ENCODE measurements at regions not wholly inside any gene's neighbourhood (a gene's known extent, or its start where the extent isn't known, plus 50 kb on each side); places are given as distances from the start of the nearest gene placed in this dataset.
"Not testable (repeated sequence)": the region's sequence is repeated elsewhere in the genome, so short reads cannot be mapped to it uniquely, and the experiment has no call there.

DNA sequence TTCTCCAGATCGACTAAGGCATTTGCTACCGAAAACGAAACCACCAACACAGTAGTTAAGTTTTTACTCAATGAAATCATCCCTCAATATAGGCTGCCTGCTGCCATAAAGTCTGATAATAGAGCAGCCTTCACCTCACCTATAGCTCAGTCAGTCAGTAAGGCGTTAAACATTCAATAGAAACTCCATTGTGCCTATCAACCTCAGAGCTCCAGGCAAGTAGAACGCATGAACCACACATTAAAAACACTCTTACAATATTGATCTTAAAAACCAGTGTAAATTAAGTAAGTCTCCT lies 160.6 kb downstream of the DEFB131A start:
- peak in 1 of 2 donors; percentile 2 for DNase-seq

DNA sequence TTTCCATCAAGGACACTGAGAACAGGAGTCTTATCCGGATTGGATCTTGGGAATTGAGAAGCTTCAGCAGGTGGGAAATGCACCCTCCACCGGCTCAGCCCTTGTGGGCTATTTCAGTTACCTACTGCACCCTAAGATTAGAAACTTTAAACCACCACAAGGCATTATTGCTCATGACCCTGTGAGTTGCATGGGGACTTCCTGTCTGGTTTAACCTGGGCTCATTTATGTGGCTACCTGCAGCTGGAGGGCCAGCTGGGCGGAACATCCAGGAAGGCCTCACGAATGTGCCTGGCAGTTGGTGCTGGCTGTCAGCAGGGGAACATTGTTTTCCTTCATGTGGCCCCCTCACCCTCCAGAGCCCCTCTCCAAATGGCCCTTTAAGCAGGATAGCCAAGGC lies 164.1 kb downstream of the DEFB131A start:
- DNase-seq, result no peak

DNA sequence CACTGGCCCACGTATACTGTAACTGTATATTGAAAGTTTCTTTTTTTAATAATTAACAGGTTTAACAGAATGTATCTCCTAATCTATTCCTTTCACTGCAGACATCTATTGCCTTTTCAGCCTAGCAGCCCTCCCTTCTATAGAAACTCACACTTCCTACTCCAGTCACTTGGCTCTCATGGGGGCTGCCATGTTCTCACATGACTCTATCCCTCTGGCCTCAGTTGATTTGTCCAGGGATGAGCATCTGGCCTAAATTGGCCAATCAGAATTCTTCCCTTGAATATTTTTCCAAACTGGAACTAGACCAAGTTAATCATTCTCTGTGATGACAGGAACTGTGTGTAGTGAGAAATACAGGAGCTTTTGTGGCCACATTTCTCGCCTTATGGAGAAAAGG lies 166.1 kb downstream of the DEFB131A start:
- not testable (repeated sequence) for DNase-seq

DNA sequence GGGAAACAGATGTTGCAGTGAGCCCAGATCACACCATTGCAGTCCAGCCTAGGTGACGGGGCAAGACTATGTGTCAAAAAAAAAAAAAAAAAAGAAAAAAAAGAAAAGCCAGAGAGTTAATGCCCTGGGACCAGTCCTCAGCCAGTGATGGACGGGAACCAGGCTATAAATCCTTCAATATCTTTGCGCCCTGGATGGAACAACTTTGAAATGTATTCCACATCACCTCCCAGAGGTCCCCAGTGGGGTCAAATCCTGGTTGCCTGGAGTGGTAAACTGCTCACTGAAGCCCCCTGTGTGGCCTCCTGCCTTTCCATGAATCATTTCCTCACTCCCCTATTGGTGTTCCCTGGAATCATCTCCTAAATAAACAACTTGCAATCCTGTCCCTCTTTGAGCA lies 166.9 kb downstream of the DEFB131A start:
- no peak for DNase-seq

DNA sequence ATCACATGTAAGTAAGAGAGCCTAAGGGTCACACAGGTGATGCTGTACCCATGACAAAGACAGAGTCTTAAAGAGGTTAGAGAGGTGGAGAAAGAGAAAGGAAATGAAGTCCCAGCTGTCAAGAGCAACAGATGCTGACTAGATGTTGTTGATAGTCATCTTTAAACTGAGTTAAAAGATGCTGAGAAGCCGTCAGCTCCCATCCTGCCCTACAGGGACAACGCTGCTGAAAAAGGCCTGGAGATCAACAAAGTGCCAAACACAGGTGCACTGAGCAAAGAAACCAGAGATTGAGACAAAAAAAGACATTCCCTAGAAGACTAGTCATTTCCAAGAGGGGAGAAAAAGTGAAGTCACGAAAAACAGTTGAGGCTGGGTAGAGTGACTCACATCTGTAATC lies 145.0 kb upstream of the DRD5 start:
- DNase-seq, result not testable (repeated sequence)

DNA sequence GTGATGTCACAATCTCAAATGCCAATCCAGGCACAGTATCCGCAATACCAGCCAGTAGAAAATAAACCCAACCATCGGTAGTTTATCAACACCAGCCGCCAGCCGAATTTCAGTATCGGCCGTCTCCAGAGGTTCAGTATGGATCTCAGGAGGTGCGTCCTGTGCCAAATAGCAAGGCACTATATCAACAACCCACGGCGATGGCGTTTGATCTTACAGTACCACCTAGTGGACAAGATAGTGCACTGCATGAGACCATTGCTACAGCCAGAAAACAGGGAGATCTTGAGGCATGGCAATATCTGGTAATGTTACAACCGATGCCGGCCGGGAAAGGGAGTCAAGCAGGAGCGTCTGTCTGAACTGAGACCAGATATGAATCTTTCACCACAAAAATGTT lies 121.8 kb upstream of the DRD5 start:
- DNase-seq, result peak in 1 of 2 donors; percentile 14

DNA sequence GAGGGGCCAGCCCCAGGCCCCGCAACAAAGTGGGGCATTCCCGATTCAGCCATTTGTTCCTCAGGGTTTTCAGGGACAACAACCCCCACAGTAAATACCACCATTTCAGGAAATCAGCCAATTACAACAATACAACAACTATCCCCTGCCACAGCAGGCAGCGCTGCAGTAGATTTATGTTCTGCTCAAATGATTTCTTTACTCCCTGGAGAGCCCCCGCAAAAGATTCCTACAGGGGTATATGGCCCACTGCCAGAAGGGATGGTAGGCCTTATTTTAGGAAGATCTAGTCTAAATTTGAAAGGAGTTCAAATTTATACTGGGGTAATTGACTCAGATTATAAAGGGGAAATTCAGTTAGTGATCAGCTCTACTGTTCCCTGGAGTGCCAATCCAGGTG lies 120.5 kb upstream of the DRD5 start:
- DNase-seq, result not testable (repeated sequence)

DNA sequence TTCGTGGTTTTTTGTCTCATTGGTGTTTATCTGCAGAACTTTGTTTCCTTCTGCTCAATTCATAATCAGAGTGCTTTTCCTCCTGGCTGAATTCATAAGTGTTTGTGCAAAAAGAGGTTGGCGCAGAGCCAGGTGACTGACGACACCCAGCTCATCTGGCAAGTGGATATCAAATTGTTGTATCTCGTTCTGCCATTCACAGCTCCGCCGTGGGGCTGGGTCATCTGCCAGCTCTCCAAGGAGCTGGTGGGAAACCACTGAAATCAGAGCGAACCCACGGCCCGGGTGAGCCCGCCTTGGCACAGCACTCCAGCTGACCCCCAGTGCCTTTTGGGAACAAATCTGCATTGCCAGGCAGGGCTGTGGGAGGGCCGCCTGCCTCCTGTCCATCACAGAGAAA lies 110.7 kb upstream of the DRD5 start:
- not testable (repeated sequence) for DNase-seq

DNA sequence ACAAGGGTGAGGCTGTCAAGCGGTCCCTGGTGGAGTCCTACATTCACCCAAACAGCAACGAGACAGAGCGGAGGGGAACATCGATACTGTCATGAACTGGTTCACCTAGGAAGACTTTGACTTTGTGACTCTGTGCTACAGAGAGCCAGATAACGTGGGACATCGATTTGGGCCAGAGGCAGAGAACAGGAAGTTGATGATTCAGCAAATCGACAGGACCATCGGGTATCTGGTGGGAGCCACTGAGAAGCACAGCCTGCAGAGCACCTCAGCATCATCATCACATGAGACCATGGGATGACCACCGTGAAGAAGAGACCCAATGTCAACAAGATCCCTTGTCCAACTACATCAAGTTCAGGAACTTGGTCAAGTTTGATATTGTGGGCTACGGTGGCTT lies 104.1 kb upstream of the DRD5 start:
- DNase-seq, result not testable (repeated sequence)

DNA sequence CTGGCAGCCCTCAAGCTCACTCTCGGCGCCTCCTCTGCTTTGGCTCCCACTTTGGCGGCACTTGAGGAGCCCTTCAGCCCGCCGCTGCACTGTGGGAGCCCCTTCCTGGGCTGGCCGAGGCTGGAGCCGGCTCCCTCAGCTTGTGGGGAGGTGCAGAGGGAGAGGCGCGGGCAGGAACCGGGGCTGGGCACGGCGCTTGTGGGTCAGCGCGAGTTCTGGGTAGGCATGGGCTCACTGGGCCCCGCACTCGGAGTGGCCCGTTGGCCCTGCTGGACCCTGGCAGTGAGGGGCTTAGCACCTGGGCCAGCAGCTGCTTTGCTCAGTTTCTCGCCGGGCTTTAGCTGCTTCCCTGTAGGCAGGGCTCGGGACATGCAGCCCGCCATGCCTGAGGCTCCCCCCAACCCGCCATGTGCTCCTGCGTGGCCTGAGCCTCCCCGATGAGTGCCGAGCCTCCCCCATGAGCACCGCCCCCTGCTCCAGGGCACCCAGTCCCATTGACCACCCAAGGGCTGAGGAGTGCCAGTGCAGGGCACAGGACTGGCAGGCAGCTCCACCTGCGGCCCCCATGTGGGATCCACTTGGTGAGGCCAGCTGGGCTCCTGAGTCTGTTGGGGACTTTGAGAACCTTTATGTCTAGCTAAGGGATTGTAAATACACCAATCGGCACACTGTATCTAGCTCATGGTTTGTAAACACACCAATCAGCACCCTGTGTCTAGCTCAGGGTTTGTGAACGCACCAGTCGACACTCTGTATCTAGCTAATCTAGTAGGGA lies 101.5 kb upstream of the DRD5 start:
- no peak for DNase-seq

DNA sequence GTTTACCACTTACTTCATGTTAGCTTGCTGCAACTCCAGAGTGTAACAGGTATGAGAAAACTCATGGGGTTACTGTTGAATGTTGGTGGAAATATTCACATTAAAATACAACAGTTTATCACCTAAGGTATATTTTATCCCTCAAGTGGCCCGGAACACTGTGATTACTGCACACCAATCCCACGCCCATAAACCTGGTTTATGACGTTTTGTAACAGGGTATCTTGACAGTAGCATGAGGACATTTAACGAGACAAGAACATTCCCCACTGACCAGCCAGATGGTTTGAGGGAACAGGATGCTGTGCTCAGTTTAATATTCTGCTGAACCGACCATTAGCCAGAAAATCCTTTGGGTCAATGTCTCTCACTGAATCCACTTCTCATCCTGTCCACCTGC lies 98.3 kb upstream of the DRD5 start:
- not testable (repeated sequence) for DNase-seq

DNA sequence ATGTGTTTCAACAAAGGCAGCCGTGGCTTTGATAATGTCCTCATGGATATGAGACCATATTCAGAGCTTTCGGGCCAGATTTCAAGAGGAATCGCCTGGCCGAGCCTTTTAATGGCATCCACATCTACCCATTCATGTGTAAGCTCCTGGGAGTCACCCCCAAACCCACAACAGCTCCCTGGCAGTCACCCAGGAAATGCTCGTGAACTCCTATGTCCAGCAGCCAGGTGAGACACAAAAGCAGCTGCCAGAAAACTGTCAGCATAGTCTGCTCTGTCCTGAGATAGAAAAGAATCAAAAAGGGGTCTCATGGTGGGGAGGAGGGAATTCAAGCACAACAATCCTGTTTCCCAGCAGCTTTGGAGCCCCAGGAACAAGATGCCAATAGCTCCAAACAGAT lies 96.4 kb upstream of the DRD5 start:
- not testable (repeated sequence) for DNase-seq

DNA sequence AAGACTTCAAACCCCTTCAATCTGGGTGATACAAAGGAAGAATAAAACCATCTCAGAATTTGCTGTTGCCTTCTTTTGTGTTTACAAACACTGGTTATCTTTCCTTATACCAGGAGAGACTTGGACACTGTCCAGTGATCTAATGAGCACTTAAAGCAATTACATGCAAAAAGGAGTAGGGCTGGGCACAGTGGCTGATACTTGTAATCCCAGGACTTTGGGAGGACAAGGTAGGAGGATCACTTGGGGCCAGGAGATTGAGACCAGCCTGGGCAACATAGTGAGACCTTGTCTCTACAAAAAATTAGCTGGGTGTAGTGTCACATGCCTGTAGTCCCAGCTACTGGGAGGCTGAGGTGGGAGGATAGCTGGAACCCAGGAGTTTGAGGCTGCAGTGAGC lies 95.7 kb upstream of the DRD5 start:
- no peak for DNase-seq

DNA sequence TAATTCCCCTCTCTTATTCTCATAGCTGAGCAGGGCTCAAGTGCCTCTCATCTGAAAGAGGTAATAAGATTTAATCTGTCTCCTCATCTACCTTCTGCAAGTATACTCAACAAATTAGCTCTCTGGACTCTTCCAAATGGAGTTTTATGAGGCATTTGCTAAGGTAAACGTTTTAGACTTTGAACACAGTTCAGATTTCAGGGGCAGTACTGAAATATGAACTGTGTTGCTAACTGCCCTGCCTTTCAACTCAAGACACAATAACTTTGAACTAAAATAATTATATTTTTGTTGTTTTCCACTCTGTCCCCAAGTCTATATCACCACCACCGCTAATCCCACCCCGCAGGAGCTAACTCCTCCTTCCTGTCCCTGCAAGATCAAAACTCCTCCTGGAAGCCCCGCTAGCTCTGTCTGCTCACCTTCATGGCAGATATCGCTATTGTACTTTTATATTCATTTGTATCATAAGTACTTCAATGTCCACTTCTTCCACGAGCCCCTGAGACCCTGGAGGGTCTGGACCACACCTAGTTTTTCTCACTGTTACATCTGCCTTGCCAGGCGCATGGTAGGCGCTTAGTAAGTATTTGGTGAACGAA lies 90.7 kb upstream of the DRD5 start:
- DNase-seq, result not testable (repeated sequence)

DNA sequence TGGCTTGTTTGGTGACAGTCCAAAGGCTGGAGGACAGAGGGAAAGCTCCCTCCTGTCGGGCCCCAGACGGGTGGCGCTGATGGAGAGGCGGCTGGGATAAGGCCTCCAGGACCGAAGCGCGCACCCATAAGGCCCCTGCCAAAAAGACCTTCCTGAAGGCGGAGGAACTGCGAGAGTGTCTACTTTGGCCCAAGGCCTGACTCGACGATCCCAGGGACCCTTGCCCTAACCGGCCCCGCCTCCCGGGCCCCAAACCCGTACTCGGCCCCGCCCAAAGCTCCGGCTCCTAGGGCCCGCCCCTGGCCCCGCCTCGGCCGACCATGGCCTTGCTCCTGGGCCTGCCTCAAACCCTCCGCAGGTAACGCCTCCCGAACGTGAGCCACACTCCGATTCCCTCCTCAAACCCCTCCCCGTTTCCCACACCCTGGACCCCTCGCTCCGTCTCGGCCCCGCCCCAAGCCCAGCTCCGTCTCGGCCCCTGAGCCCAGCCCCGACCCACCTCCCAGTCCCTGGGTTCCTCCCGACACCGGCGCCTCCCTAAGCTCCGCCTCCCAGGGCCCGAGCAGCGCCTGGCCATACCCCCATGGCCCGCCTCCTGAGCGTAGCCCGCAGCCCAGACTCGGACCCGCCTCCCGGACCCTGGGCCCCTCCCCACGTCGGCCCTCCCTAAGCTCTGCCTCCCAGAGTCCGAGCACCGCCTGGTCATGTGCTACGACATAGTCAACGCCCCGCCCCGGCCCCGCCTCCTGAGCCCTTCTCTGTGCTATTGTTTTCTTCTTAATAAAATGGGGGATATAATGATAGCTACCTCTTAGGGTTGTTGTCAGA lies 90.0 kb upstream of the DRD5 start:
- peak; percentile 83 to 87 for DNase-seq

DNA sequence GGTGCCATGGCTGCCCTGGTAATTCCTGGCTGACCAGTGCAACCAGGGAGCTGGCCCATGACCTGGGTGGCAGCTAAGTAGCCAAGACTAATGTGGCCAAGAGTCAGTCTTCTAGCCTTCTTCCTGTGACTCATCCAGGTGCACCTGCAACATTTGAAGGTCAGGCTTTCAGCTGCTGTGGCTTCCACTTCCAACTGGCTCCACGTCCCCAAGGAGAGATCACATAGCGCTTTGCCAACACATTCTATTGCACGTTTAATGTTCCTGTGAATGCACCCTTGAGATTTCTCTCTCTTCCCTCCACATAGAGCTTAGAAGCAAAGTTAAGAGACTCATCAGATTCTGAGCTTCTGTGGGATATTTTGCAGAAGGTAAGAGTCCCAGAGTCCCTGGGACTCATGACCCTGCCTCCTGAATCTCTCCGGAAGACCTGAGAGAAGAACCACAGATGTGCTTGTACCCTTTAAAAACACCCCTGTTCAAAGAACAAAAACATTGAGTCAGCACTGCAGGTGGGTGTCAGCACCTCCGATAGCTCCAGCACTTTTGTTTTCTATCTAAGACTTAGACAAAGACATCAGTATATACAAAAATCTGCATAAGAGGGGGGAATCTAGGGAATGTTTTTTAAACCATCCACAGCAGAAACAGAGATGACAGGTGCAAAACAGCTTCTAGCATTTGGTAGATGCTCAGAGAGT lies 88.5 kb upstream of the DRD5 start:
- DNase-seq, result not testable (repeated sequence)

DNA sequence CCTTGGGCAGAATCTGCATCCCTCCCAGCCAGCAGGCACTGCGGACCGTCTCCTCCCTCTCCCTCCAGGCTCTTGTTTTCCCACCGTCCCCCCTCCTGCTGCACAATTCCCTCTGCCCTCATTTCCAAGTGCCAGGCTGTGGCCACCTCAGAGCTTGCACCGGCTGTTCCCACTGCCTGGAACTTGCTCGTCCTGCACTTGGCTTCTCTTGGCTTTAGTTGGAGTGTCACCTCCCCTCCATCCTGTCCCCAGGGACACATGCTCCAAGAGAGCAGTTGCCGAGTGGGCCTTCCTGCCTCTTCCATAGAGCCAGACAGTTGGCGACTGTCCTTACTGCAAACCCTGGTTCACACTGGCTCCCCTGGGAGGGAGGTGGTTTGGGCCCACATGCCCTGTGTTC lies 87.0 kb upstream of the DRD5 start:
- not testable (repeated sequence) for DNase-seq

DNA sequence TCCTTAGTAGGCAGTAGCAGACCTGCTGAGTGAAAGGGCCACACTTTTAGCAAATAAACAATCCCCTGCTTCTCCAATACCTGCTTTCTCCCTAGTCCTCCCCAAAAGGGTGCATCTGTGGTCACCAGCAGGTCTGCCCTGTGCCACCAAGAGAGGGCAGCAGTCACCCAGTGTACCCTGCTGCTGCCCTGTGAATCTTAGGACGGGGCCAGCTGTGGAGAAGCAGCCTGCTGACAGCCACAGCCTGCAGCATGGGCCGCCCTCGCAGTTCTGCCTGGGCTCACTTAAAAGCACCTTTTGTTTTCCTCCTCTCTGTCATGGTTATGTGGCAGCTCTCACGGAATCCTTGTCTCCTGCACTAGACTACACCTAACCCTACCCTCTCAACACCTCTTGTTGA lies 85.4 kb upstream of the DRD5 start:
- DNase-seq, result peak; percentile 7 to 17

DNA sequence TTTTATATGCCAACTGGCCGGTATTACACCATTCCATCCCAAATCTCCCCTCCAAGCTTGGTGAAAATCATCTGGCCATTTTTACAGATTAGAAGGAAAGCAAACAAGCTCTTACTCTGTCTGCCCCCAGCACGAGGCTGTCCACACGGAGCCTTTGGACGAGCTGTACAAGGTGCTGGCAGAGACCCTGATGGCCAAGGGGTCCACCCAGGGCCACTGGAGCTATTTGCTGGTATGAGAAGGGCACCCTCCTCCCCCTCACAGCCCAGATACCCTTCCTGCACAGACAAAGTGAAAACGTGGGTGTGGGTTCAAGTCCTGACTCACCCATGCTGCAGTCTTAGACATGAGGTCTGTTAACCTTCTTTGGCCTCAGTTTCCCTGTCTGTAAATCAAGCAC lies 84.9 kb upstream of the DRD5 start:
- not testable (repeated sequence) for DNase-seq

DNA sequence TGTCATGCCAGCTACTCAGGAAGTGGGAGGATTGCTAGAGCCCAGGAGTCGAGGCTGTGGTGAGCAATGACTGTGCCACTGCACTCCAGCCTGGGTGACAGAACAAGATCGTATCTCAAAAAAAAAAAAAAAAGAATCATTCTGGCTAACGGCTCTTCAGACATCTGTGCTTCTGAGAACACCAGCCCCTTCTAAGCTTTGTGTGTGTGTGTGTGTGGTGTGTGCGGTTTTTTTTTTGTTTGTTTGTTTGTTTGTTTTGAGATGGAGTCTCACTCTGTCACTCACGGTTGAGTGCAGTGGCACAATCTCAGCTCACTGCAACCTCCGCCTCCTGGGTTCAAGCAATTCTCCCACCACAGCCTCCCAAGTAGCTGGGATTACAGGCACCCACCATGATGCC lies 79.4 kb upstream of the DRD5 start:
- DNase-seq, result not testable (repeated sequence)

DNA sequence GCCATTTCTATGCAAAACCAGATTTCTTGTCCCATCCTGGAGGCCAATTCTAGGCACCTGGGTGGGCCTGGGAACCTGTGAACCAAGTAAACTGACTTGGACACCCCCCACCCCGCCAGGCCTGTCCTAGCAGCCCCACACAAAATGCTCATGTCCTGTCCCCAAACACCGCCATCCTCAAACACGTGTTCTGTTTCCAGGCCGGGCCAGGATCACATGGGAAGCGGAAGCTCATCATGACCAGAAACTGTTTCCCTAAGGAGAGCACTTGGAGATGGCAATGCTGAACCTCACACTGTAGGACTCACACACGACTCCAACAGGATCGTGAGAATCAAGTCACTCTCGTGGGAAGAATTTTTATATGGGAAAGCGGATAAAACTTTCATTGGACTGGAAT lies 78.7 kb upstream of the DRD5 start:
- not testable (repeated sequence) for DNase-seq

DNA sequence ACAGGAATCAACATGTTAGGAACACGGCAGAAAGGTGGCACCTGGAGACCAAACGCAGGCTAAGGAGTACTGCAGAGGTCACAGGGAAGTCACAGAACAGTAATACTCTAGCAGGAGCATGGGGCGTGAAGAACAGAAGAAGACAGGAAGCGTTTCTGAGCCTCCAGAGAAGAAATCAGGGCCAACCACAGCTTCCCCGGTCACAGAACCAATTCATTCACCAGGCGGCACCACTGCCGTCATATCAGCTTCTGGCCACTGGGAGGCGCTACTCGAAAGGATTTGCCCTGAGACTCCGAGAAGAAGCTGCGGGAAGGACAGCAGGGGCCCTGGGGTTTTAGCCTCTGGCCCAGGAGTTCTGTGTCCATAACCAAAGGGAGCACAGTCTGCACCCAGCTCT lies 78.0 kb upstream of the DRD5 start:
- DNase-seq, result peak; percentile 19 to 52

DNA sequence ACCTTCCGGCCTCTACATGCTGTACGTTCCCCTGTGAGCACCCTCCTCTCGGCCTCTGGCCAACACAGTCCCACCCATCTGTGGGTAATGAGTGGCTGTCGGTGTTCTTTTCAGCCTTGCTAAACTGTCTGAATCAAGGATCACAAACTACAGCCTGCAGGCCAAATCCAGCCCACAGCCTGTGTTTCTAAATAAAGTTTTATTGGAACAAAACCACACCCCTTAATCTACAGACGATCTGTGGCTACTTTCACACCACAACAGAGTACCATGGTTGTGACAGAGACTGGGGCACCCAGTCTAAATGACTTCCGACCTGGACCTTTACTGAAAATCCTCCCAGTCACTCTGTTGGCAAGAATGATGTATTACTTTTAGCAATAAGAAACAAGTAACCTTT lies 77.3 kb upstream of the DRD5 start:
- DNase-seq, result not testable (repeated sequence)
